Adrenal gland (tissue), 5 donors: ENCODE measurements at regions not wholly inside any gene's neighbourhood (a gene's known extent, or its start where the extent isn't known, plus 50 kb on each side); places are given as distances from the start of the nearest gene placed in this dataset.

Experiments
- CTCF ChIP-seq, 6 experiments: fragments of 450-650 bp in 4 of 6; fragments of 200-600 bp in 2 of 6; sonication (generic) in 1 of 6; IDR thresholded peaks; 1 replicate in 5 of 6; 2 replicates in 1 of 6; pipeline versions ENCODE4 v1.5.1 to v1.8.0; 2016 to 2021; ENCODE audit warnings: antibody characterized with exemption in 6 of 6, mild to moderate bottlenecking in 2 of 6, moderate library complexity in 1 of 6
- POLR2A ChIP-seq, 2 donors: fragments of 450-650 bp; IDR thresholded peaks; one replicate each; pipeline ENCODE4 v1.6.1; 2017; ENCODE audit warnings: antibody characterized with exemption in 2 of 2, mild to moderate bottlenecking in 2 of 2, moderate library complexity in 1 of 2
- donor health status: DM: no; HTN: no; CAD: no.

DNA sequence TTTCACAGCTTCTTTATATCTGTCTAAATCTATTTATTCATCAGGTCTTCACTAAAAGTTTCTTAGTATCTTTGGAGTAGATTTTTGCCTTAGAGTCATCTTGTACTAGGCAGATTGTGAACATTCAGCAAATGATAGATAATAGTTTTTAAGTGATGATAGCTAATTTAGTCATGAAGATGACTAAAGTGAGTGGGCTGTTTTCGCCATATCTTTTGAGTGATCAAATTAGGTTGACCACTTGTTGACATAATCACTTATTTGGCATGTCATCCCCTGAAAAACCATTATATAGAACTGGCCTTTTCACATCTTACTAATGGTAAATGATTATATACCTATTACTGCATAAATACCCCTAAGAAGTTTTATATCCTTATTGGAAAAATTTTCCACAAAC is 999.2 kb downstream of the PCDH17 start:
- TF ChIP-seq CTCF (IDR thresholded peaks at IDR 0.05) (no peak), POLR2A (IDR thresholded peaks at IDR 0.05) (no peak)
